Mammary epithelial cell (primary cell): ENCODE measurements at regions not wholly inside any gene's neighbourhood (a gene's known extent, or its start where the extent isn't known, plus 50 kb on each side); places are given as distances from the start of the nearest gene placed in this dataset.

Experiments
- CTCF ChIP-seq, 2 donors: IDR thresholded peaks in 1 of 2; conservative IDR thresholded peaks in 1 of 2; 2 replicates each; pipeline ENCODE4 v1.5.1; 2011 to 2012; ENCODE audit warnings: inconsistent platforms in 2 of 2, low read length in 2 of 2, mild to moderate bottlenecking in 2 of 2, control low read depth in 1 of 2, low read depth in 1 of 2; ENCODE audit not compliant: insufficient read depth in 1 of 2; ENCODE audit errors: extremely low read depth in 1 of 2
- EZH2 ChIP-seq: IDR thresholded peaks from 2 replicates; pipeline ENCODE4 v1.6.1; 2012; ENCODE audit warnings: low read length, inconsistent platforms, borderline replicate concordance

GRCh38 chr6:22809370-22809769 is 240.0 kb downstream of the HDGFL1 start:
- TF ChIP-seq EZH2, result no peak
- TF ChIP-seq CTCF (conservative IDR thresholded peaks at IDR 0.05 in 1 of 2, IDR thresholded peaks at IDR 0.05 in 1 of 2; ENCODE audit: extremely low read depth in 1 of 2, insufficient read depth in 1 of 2, low read depth in 1 of 2, low read length in 2 of 2), result no peak
